Lung (tissue), 11 donors: ENCODE measurements at regions not wholly inside any gene's neighbourhood (a gene's known extent, or its start where the extent isn't known, plus 50 kb on each side); places are given as distances from the start of the nearest gene placed in this dataset.

Experiments used
- ATAC-seq: fragments of 200-7000 bp; cut with Tn5 transposase; one replicate; pipeline ENCODE4 v1.9.1; 2020; ENCODE audit warnings: moderate number of reproducible peaks; ENCODE audit not compliant: insufficient read depth, low FRiP score
- DNase-seq, 3 donors: peaks; one replicate each; pipeline ENCODE4 v3.0.0-alpha.2; 2013 to 2017
- H3K27ac ChIP-seq, 2 donors: one replicate each; pipeline ENCODE4 v1.5.1; 2013; ENCODE audit warnings: mild to moderate bottlenecking in 2 of 2, moderate library complexity in 2 of 2, control low read depth in 1 of 2, inconsistent platforms in 1 of 2, low read depth in 1 of 2, low read length in 1 of 2
- H3K27me3 ChIP-seq, 3 donors: one replicate each; pipeline ENCODE4 v1.5.1; 2013; ENCODE audit warnings: low read length in 2 of 3; ENCODE audit not compliant: control insufficient read depth in 3 of 3, insufficient read depth in 3 of 3
- H3K36me3 ChIP-seq, 4 donors: one replicate each; pipeline ENCODE4 v1.5.1; 2013; ENCODE audit warnings: low read length in 4 of 4, mild to moderate bottlenecking in 1 of 4, moderate library complexity in 1 of 4; ENCODE audit not compliant: control insufficient read depth in 4 of 4, insufficient read depth in 4 of 4
- H3K4me1 ChIP-seq, 5 donors: one replicate each; pipeline ENCODE4 v1.5.1; 2013; ENCODE audit warnings: low read length in 5 of 5, mild to moderate bottlenecking in 2 of 5, moderate library complexity in 1 of 5; ENCODE audit not compliant: control insufficient read depth in 5 of 5, insufficient read depth in 5 of 5
- H3K4me3 ChIP-seq: one replicate; pipeline ENCODE4 v1.5.1; 2013; ENCODE audit warnings: mild to moderate bottlenecking, control low read depth, moderate library complexity
- H3K9ac ChIP-seq, 2 donors: one replicate each; pipeline ENCODE4 v1.5.1; 2013; ENCODE audit warnings: low read length in 2 of 2, control low read depth in 1 of 2; ENCODE audit not compliant: insufficient read depth in 1 of 2
- H3K9me3 ChIP-seq, 4 donors: one replicate each; pipeline ENCODE4 v1.5.1; 2013; ENCODE audit warnings: low read length in 3 of 4, mild to moderate bottlenecking in 1 of 4, moderate library complexity in 1 of 4; ENCODE audit not compliant: control insufficient read depth in 4 of 4, insufficient read depth in 3 of 4
- WGBS, 2 donors: extraction: QIAGEN DNeasy Blood & Tissue Kit; methylation state at CpG; one replicate each; pipeline ENCODE4 v1.1.7; 2013; 5-methylcytosine and 5-hydroxymethylcytosine counted together
- TF ChIP-seq, protein P1 (sequence below): IDR thresholded peaks from 2 replicates; pipeline ENCODE4 v1.5.1; 2012; ENCODE audit warnings: mild to moderate bottlenecking; ENCODE audit errors: control extremely low read depth, extremely low read depth
- donor health status: control.
- donor health status: control.
- donor health status: Bipolar disorder and iron deficiency.
- donor health status: healthy.
- donor health status: DM: yes; HTN: yes; CAD: no.

GRCh38 chr6:113491376-113491775 is 365.8 kb upstream of the MARCKS start:
- Histone ChIP-seq H3K27ac (no peak overlapping the region), H3K27me3 (no peaks in the 10 kb centered on the region), H3K4me1 (peaks cover 0 to 5% (median 0%) of the 10 kb centered on the region in 5 donors), H3K36me3 (no peaks in the 10 kb centered on the region), H3K9me3 (no peaks in the 10 kb centered on the region), H3K4me3 (no peak overlapping the region), H3K9ac (no peak overlapping the region)
- no peak for ATAC-seq
- TF ChIP-seq, protein P1, sequence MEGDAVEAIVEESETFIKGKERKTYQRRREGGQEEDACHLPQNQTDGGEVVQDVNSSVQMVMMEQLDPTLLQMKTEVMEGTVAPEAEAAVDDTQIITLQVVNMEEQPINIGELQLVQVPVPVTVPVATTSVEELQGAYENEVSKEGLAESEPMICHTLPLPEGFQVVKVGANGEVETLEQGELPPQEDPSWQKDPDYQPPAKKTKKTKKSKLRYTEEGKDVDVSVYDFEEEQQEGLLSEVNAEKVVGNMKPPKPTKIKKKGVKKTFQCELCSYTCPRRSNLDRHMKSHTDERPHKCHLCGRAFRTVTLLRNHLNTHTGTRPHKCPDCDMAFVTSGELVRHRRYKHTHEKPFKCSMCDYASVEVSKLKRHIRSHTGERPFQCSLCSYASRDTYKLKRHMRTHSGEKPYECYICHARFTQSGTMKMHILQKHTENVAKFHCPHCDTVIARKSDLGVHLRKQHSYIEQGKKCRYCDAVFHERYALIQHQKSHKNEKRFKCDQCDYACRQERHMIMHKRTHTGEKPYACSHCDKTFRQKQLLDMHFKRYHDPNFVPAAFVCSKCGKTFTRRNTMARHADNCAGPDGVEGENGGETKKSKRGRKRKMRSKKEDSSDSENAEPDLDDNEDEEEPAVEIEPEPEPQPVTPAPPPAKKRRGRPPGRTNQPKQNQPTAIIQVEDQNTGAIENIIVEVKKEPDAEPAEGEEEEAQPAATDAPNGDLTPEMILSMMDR: no peak
- peak in 2 of 3 donors; percentile 12 to 29 for DNase-seq
- 64 to 81% methylated on average over 3 of the region's 3 CpGs for WGBS, 2 donors

- TF ChIP-seq, protein P1: no peak
These were observed 363.2 kb upstream of the MARCKS start for GRCh38 chr6:113493991-113494390.

GRCh38 chr6:113495521-113495920 is 361.6 kb upstream of the MARCKS start:
- no peak overlapping the region for H3K27ac ChIP-seq
- TF ChIP-seq, protein P1: no peak
- no peaks in the 10 kb centered on the region for H3K9me3 ChIP-seq
- no peaks in the 10 kb centered on the region for H3K36me3 ChIP-seq
- H3K4me1 ChIP-seq: peaks cover 0 to 5% (median 0%) of the 10 kb centered on the region in 5 donors
- H3K4me3 ChIP-seq: no peak overlapping the region
- H3K9ac ChIP-seq: no peak overlapping the region
- ATAC-seq (no peak), DNase-seq (peak in 1 of 3 donors; percentile 6)
- no peaks in the 10 kb centered on the region for H3K27me3 ChIP-seq
- WGBS, 2 donors: 93 to 100% methylated on average over 1 of the region's 1 CpG

More at GRCh38 chr6:113493991-113494390, 363.2 kb upstream of the MARCKS start:
- no peaks in the 10 kb centered on the region for H3K27me3 ChIP-seq
- no peak overlapping the region for H3K4me3 ChIP-seq
- ATAC-seq (no peak), DNase-seq (no peak)
- no peak overlapping the region for H3K27ac ChIP-seq
- no peaks in the 10 kb centered on the region for H3K9me3 ChIP-seq
- no peak overlapping the region for H3K9ac ChIP-seq
- no peaks in the 10 kb centered on the region for H3K36me3 ChIP-seq
- peaks cover 0 to 5% (median 0%) of the 10 kb centered on the region in 5 donors for H3K4me1 ChIP-seq
- 90 to 96% methylated on average over 2 of the region's 2 CpGs for WGBS, 2 donors

- ATAC-seq (no peak), DNase-seq (peak in 2 of 3 donors; percentile 39)
- Histone ChIP-seq H3K9me3 (no peaks in the 10 kb centered on the region), H3K4me3 (no peak overlapping the region), H3K27me3 (no peaks in the 10 kb centered on the region), H3K27ac (peak overlapping the region in 1 of 2 donors; percentile 6), H3K36me3 (no peaks in the 10 kb centered on the region), H3K9ac (no peak overlapping the region), H3K4me1 (peaks cover 0 to 3% (median 0%) of the 10 kb centered on the region in 5 donors)
- WGBS, 2 donors: 66 to 67% methylated on average over 4 of the region's 4 CpGs
- TF ChIP-seq, protein P1: no peak
These were observed 361.0 kb upstream of the MARCKS start for GRCh38 chr6:113496166-113496565.
